ENCODE measurements at regions not wholly inside any gene's neighbourhood (a gene's known extent, or its start where the extent isn't known, plus 50 kb on each side); places are given as distances from the start of the nearest gene placed in this dataset.
"Not testable (repeated sequence)": the region's sequence is repeated elsewhere in the genome, so short reads cannot be mapped to it uniquely, and the experiment has no call there.

DNA sequence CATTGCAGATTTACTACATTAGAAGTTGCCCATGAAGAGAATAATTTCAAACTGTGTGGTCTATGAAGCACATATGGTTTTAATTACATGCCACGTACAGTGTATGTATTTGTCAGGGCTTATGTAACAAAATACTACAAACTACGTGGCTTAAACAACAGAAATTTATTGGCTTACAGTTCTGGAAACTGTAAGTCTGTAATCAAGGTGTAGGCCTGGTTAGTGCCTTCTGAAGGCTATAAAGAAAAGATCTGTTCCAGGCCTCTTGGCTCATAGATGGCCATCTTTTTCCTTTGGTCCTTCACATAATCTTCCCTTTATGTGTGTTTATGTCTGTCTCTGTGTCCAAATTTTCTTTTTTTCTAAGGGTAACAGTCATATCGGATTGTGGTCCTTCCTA, 1160.2 kb downstream of the FAM133A start:
- H3K4me1 ChIP-seq (ENCODE audit: control insufficient read depth, insufficient read depth, low read length), result peaks cover 8% of the 10 kb centered on the region
- DNase-seq (ENCODE audit: low read depth), result no peak
- no peaks in the 10 kb centered on the region for H3K9me3 ChIP-seq (ENCODE audit: control insufficient read depth, low read length)
- H3K9ac ChIP-seq (ENCODE audit: low read length), result no peak overlapping the region
- no peak overlapping the region for H3K4me3 ChIP-seq (ENCODE audit: low read length)
- no peaks in the 10 kb centered on the region for H3K36me3 ChIP-seq (ENCODE audit: control insufficient read depth, insufficient read depth, low read length, severe bottlenecking)
- peaks cover 4% of the 10 kb centered on the region for H3K27me3 ChIP-seq (replicated peaks; ENCODE audit: control insufficient read depth, insufficient read depth, low read length)

GRCh38 chrX:94850811-94851210, 1176.8 kb downstream of the FAM133A start:
- Histone ChIP-seq H3K4me3 (ENCODE audit: low read length) (no peak overlapping the region), H3K9me3 (ENCODE audit: control insufficient read depth, low read length) (no peaks in the 10 kb centered on the region), H3K36me3 (ENCODE audit: control insufficient read depth, insufficient read depth, low read length, severe bottlenecking) (no peaks in the 10 kb centered on the region), H3K4me1 (ENCODE audit: control insufficient read depth, insufficient read depth, low read length) (no peaks in the 10 kb centered on the region), H3K27me3 (replicated peaks; ENCODE audit: control insufficient read depth, insufficient read depth, low read length) (no peaks in the 10 kb centered on the region), H3K9ac (ENCODE audit: low read length) (no peak overlapping the region)
- no peak for DNase-seq (ENCODE audit: low read depth)

GRCh38 chrX:94854251-94854650, 1180.2 kb downstream of the FAM133A start:
- H3K36me3 ChIP-seq (ENCODE audit: control insufficient read depth, insufficient read depth, low read length, severe bottlenecking), result no peaks in the 10 kb centered on the region
- no peaks in the 10 kb centered on the region for H3K27me3 ChIP-seq (replicated peaks; ENCODE audit: control insufficient read depth, insufficient read depth, low read length)
- H3K4me3 ChIP-seq (ENCODE audit: low read length), result no peak overlapping the region
- H3K9ac ChIP-seq (ENCODE audit: low read length), result no peak overlapping the region
- no peaks in the 10 kb centered on the region for H3K9me3 ChIP-seq (ENCODE audit: control insufficient read depth, low read length)
- no peak for DNase-seq (ENCODE audit: low read depth)
- no peaks in the 10 kb centered on the region for H3K4me1 ChIP-seq (ENCODE audit: control insufficient read depth, insufficient read depth, low read length)

DNA sequence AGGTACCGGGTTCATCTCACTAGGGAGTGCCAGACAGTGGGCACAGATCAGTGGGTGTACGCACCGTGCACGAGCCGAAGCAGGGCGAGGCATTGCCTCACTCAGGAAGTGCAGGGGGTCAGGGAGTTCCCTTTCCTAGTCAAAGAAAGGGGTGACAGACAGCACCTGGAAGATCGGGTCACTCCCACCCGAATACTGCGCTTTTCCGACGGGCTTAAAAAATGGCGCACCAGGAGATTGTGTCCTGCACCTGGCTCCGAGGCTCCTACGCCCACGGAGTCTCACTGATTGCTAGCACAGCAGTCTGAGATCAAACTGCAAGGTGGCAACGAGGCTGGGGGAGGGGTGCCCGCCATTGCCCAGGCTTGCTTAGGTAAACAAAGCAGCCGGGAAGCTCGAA, 1188.5 kb downstream of the FAM133A start:
- H3K9me3 ChIP-seq (ENCODE audit: control insufficient read depth, low read length); H3K27me3 ChIP-seq (replicated peaks; ENCODE audit: control insufficient read depth, insufficient read depth, low read length); DNase-seq (ENCODE audit: low read depth); H3K9ac ChIP-seq (ENCODE audit: low read length); H3K36me3 ChIP-seq (ENCODE audit: control insufficient read depth, insufficient read depth, low read length, severe bottlenecking); H3K4me1 ChIP-seq (ENCODE audit: control insufficient read depth, insufficient read depth, low read length); H3K4me3 ChIP-seq (ENCODE audit: low read length): not testable (repeated sequence)

DNA sequence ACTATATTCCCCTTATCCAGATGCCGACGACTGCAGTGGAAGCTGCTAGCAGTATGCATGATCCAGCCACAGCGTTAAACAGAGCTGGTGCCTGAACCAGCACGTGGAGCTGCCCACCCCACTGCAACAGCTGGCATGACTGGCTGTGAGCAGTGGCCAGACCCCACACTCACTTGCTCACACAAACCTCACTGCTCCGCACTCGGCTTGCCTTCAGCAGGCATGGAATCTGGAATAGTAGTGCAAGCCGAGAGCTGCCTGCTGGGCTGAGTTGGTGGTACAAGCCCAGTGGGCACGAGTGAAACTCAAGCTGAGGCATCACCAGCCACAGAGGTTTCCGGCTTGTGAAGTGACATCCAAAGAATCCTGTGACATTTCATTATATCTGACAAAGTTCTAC, 1197.6 kb downstream of the FAM133A start:
- Histone ChIP-seq H3K4me3 (ENCODE audit: low read length) (no peak overlapping the region), H3K36me3 (ENCODE audit: control insufficient read depth, insufficient read depth, low read length, severe bottlenecking) (no peaks in the 10 kb centered on the region), H3K9me3 (ENCODE audit: control insufficient read depth, low read length) (peaks cover 14% of the 10 kb centered on the region), H3K9ac (ENCODE audit: low read length) (no peak overlapping the region), H3K27me3 (replicated peaks; ENCODE audit: control insufficient read depth, insufficient read depth, low read length) (peaks cover 3% of the 10 kb centered on the region), H3K4me1 (ENCODE audit: control insufficient read depth, insufficient read depth, low read length) (peaks cover 6% of the 10 kb centered on the region)
- no peak for DNase-seq (ENCODE audit: low read depth)

DNA sequence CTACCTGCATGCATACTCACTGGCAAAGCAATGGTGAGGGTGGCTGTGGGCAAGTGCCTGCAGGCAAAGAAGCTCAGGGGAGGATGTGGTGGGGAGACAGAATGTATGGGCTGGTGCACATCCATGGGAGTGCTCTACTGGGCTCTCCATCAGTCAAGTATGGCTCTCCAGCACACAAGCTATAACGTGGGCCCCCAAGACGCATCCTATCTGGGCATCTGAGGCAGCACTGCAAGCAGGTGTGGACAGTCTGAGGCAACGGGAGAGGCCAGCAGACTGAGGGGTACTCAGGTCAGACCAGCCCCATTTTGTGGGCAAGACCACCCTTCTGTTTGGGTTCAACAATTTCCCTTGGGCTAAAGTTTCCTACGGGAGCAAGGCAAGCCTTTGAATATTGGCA, 1227.8 kb downstream of the FAM133A start:
- Histone ChIP-seq H3K9me3 (ENCODE audit: control insufficient read depth, low read length) (peaks cover 7% of the 10 kb centered on the region), H3K4me3 (ENCODE audit: low read length) (no peak overlapping the region), H3K36me3 (ENCODE audit: control insufficient read depth, insufficient read depth, low read length, severe bottlenecking) (no peaks in the 10 kb centered on the region), H3K4me1 (ENCODE audit: control insufficient read depth, insufficient read depth, low read length) (no peaks in the 10 kb centered on the region), H3K27me3 (replicated peaks; ENCODE audit: control insufficient read depth, insufficient read depth, low read length) (peaks cover 6% of the 10 kb centered on the region), H3K9ac (ENCODE audit: low read length) (no peak overlapping the region)
- no peak for DNase-seq (ENCODE audit: low read depth)

- Histone ChIP-seq H3K27me3 (replicated peaks; ENCODE audit: control insufficient read depth, insufficient read depth, low read length) (peaks cover 9% of the 10 kb centered on the region), H3K9ac (ENCODE audit: low read length) (no peak overlapping the region), H3K4me1 (ENCODE audit: control insufficient read depth, insufficient read depth, low read length) (no peaks in the 10 kb centered on the region), H3K4me3 (ENCODE audit: low read length) (no peak overlapping the region), H3K9me3 (ENCODE audit: control insufficient read depth, low read length) (peaks cover under 1% of the 10 kb centered on the region), H3K36me3 (ENCODE audit: control insufficient read depth, insufficient read depth, low read length, severe bottlenecking) (no peaks in the 10 kb centered on the region)
- DNase-seq (ENCODE audit: low read depth), result no peak
Observed at GRCh38 chrX:94908171-94908570, 1234.2 kb downstream of the FAM133A start.

GRCh38 chrX:94908648-94909047, 1234.6 kb downstream of the FAM133A start:
- H3K36me3 ChIP-seq (ENCODE audit: control insufficient read depth, insufficient read depth, low read length, severe bottlenecking), result no peaks in the 10 kb centered on the region
- no peak overlapping the region for H3K4me3 ChIP-seq (ENCODE audit: low read length)
- no peaks in the 10 kb centered on the region for H3K9me3 ChIP-seq (ENCODE audit: control insufficient read depth, low read length)
- H3K9ac ChIP-seq (ENCODE audit: low read length), result no peak overlapping the region
- H3K4me1 ChIP-seq (ENCODE audit: control insufficient read depth, insufficient read depth, low read length), result no peaks in the 10 kb centered on the region
- H3K27me3 ChIP-seq (replicated peaks; ENCODE audit: control insufficient read depth, insufficient read depth, low read length), result peaks cover 9% of the 10 kb centered on the region
- no peak for DNase-seq (ENCODE audit: low read depth)

DNA sequence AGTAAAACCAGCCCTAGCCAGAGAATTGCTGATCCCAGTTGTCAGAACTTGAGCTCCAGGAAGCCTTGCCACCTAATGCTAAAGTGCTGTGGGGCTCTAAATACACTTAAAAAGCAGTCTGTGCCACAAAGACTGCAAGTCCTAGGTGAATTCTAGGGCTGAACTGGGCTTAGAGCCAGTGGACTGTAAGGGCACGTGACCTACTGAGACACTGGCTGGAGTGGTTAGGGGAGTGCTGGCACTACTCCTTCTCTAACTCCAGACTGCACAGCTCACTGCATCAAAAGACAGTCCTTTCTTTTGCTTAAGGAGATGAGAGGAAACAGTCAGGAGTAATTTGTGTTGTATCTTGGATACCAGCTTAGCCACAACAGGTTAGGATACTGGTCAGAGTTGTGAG, 1240.2 kb downstream of the FAM133A start:
- Histone ChIP-seq H3K9ac (ENCODE audit: low read length) (no peak overlapping the region), H3K36me3 (ENCODE audit: control insufficient read depth, insufficient read depth, low read length, severe bottlenecking) (no peaks in the 10 kb centered on the region), H3K4me1 (ENCODE audit: control insufficient read depth, insufficient read depth, low read length) (no peaks in the 10 kb centered on the region), H3K4me3 (ENCODE audit: low read length) (no peak overlapping the region), H3K27me3 (replicated peaks; ENCODE audit: control insufficient read depth, insufficient read depth, low read length) (peaks cover 3% of the 10 kb centered on the region), H3K9me3 (ENCODE audit: control insufficient read depth, low read length) (no peaks in the 10 kb centered on the region)
- no peak for DNase-seq (ENCODE audit: low read depth)

GRCh38 chrX:94932278-94932965, 1258.4 kb downstream of the FAM133A start:
- no peak for DNase-seq (ENCODE audit: low read depth)
- H3K4me3 ChIP-seq (ENCODE audit: low read length), result no peak overlapping the region
- H3K27me3 ChIP-seq (replicated peaks; ENCODE audit: control insufficient read depth, insufficient read depth, low read length), result no peaks in the 10 kb centered on the region
- H3K36me3 ChIP-seq (ENCODE audit: control insufficient read depth, insufficient read depth, low read length, severe bottlenecking), result no peaks in the 10 kb centered on the region
- no peak overlapping the region for H3K9ac ChIP-seq (ENCODE audit: low read length)
- H3K9me3 ChIP-seq (ENCODE audit: control insufficient read depth, low read length), result peaks cover 7% of the 10 kb centered on the region
- H3K4me1 ChIP-seq (ENCODE audit: control insufficient read depth, insufficient read depth, low read length), result no peaks in the 10 kb centered on the region

DNA sequence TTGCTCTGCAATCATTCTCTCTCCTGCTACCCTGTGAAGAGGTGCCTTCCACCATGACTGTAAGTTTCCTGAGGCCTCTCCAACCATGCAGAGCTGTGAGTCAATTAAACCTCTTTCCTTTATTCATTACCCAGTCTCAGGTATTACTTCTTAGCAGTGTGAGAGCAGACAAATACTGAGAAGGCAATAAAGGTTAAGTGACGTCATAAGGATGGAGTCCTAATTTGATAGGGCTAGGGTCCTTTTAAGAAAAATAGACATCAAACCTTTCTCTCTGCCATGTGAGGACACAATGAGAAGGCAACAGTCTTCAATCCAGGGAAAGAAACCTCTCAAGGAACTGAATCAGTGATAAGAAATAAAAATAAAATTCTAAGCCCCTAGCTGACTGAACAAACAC, 1262.7 kb downstream of the FAM133A start:
- Histone ChIP-seq H3K4me1 (ENCODE audit: control insufficient read depth, insufficient read depth, low read length) (no peaks in the 10 kb centered on the region), H3K36me3 (ENCODE audit: control insufficient read depth, insufficient read depth, low read length, severe bottlenecking) (no peaks in the 10 kb centered on the region), H3K9ac (ENCODE audit: low read length) (no peak overlapping the region), H3K27me3 (replicated peaks; ENCODE audit: control insufficient read depth, insufficient read depth, low read length) (no peaks in the 10 kb centered on the region), H3K4me3 (ENCODE audit: low read length) (no peak overlapping the region), H3K9me3 (ENCODE audit: control insufficient read depth, low read length) (peaks cover 5% of the 10 kb centered on the region)
- no peak for DNase-seq (ENCODE audit: low read depth)

- no peak for DNase-seq (ENCODE audit: low read depth)
- Histone ChIP-seq H3K9ac (ENCODE audit: low read length) (no peak overlapping the region), H3K36me3 (ENCODE audit: control insufficient read depth, insufficient read depth, low read length, severe bottlenecking) (no peaks in the 10 kb centered on the region), H3K27me3 (replicated peaks; ENCODE audit: control insufficient read depth, insufficient read depth, low read length) (no peaks in the 10 kb centered on the region), H3K4me3 (ENCODE audit: low read length) (no peak overlapping the region), H3K9me3 (ENCODE audit: control insufficient read depth, low read length) (peaks cover 5% of the 10 kb centered on the region), H3K4me1 (ENCODE audit: control insufficient read depth, insufficient read depth, low read length) (no peaks in the 10 kb centered on the region)
Observed at GRCh38 chrX:94937491-94937890, 1263.5 kb downstream of the FAM133A start.

Data from adipocyte (in vitro differentiated cells).